HG02623 (cell line): ENCODE measurements at regions not wholly inside any gene's neighbourhood (a gene's known extent, or its start where the extent isn't known, plus 50 kb on each side); places are given as distances from the start of the nearest gene placed in this dataset.
A peak's percentile ranks its signal among the peaks of the same experiment; 100 is the strongest.

Experiments used
- ATAC-seq: cut with Tn5 transposase; IDR thresholded peaks from one replicate; pipeline ENCODE4 v1.9.1; 2021; ENCODE audit warnings: moderate library complexity; ENCODE audit not compliant: unreplicated experiment

- ATAC-seq = no peak
These were observed 97.6 kb downstream of the NUDT12 start for GRCh38 chr5:103464835-103465484.

- ATAC-seq = no peak
These were observed 99.3 kb downstream of the NUDT12 start for GRCh38 chr5:103463261-103463660.

GRCh38 chr5:103461243-103461642, 101.3 kb downstream of the NUDT12 start:
- ATAC-seq = no peak

GRCh38 chr5:103458497-103459040, 104.0 kb downstream of the NUDT12 start:
- no peak for ATAC-seq

- no peak for ATAC-seq
These were observed 106.1 kb downstream of the NUDT12 start for GRCh38 chr5:103456476-103456875.

- ATAC-seq = no peak
These were observed 106.8 kb downstream of the NUDT12 start for GRCh38 chr5:103455796-103456195.

GRCh38 chr5:103454770-103455169, 107.8 kb downstream of the NUDT12 start:
- no peak for ATAC-seq

GRCh38 chr5:103452666-103453065, 109.9 kb downstream of the NUDT12 start:
- no peak for ATAC-seq

- ATAC-seq = no peak
These were observed 110.5 kb downstream of the NUDT12 start for GRCh38 chr5:103452089-103452488.

- ATAC-seq = no peak
These were observed 111.3 kb downstream of the NUDT12 start for GRCh38 chr5:103451261-103451660.

GRCh38 chr5:103450333-103451061, 112.1 kb downstream of the NUDT12 start:
- ATAC-seq = no peak

GRCh38 chr5:103446813-103447212, 115.8 kb downstream of the NUDT12 start:
- ATAC-seq = no peak

GRCh38 chr5:103445426-103446035, 117.1 kb downstream of the NUDT12 start:
- no peak for ATAC-seq

- ATAC-seq = peak; percentile 51
These were observed 118.1 kb downstream of the NUDT12 start for GRCh38 chr5:103444333-103445038.

- no peak for ATAC-seq
These were observed 119.8 kb downstream of the NUDT12 start for GRCh38 chr5:103442750-103443149.

- ATAC-seq = no peak
These were observed 121.1 kb downstream of the NUDT12 start for GRCh38 chr5:103441523-103441922.

- ATAC-seq = no peak
These were observed 123.6 kb downstream of the NUDT12 start for GRCh38 chr5:103439007-103439406.

GRCh38 chr5:103436656-103437055, 125.9 kb downstream of the NUDT12 start:
- ATAC-seq = no peak

- ATAC-seq = no peak
These were observed 126.5 kb downstream of the NUDT12 start for GRCh38 chr5:103436112-103436511.

- no peak for ATAC-seq
These were observed 127.3 kb downstream of the NUDT12 start for GRCh38 chr5:103435136-103435889.

GRCh38 chr5:103434057-103434456, 128.5 kb downstream of the NUDT12 start:
- no peak for ATAC-seq
